ENCODE measurements at regions not wholly inside any gene's neighbourhood (a gene's known extent, or its start where the extent isn't known, plus 50 kb on each side); places are given as distances from the start of the nearest gene placed in this dataset.

GRCh38 chr4:85257817-85258370, 217.1 kb upstream of the ARHGAP24 start:
- 57 to 78% (median 71%) methylated on average over 1 of the region's 1 CpG for WGBS, 4 donors
- no peaks in the 10 kb centered on the region for H3K27me3 ChIP-seq
- no peak for TF ChIP-seq CTCF (IDR thresholded peaks at IDR 0.05)
- no peak for TF ChIP-seq POLR2A (IDR thresholded peaks at IDR 0.05)
- intact Hi-C loops (cut with DNase I), result no loop called here
- H3K4me3 ChIP-seq, result no peak overlapping the region
- no peak for ATAC-seq
- H3K4me1 ChIP-seq, result no peaks in the 10 kb centered on the region
- peaks cover 0 to 22% (median 10%) of the 10 kb centered on the region in 12 donors for H3K9me3 ChIP-seq
- no peaks in the 10 kb centered on the region for H3K36me3 ChIP-seq
- DNase-seq, result no peak
- no peak overlapping the region for H3K27ac ChIP-seq

GRCh38 chr4:85260064-85260463, 214.9 kb upstream of the ARHGAP24 start:
- no peak for ATAC-seq
- intact Hi-C loops (cut with DNase I), result no loop called here
- peaks cover 0 to 3% (median 0%) of the 10 kb centered on the region in 12 donors for H3K9me3 ChIP-seq

GRCh38 chr4:85265234-85265633, 209.7 kb upstream of the ARHGAP24 start:
- WGBS, 4 donors, result 90 to 99% (median 96%) methylated on average over 5 of the region's 5 CpGs
- intact Hi-C loops (cut with DNase I), result no loop called here
- no peak overlapping the region for H3K27ac ChIP-seq

More at GRCh38 chr4:85260064-85260463, 214.9 kb upstream of the ARHGAP24 start:
- Histone ChIP-seq H3K4me1 (no peaks in the 10 kb centered on the region), H3K27ac (no peak overlapping the region), H3K4me3 (no peak overlapping the region), H3K27me3 (no peaks in the 10 kb centered on the region), H3K36me3 (no peaks in the 10 kb centered on the region)
- TF ChIP-seq CTCF (IDR thresholded peaks at IDR 0.05), result no peak
- TF ChIP-seq POLR2A (IDR thresholded peaks at IDR 0.05), result no peak
- no peak for DNase-seq
- WGBS, 4 donors, result 36 to 87% (median 77%) methylated on average over 1 of the region's 1 CpG

GRCh38 chr4:85268188-85268587, 206.8 kb upstream of the ARHGAP24 start:
- Histone ChIP-seq H3K9me3 (peaks cover 0 to 14% (median 1%) of the 10 kb centered on the region in 12 donors), H3K36me3 (no peaks in the 10 kb centered on the region), H3K4me3 (no peak overlapping the region), H3K4me1 (peaks cover 0 to 2% (median 0%) of the 10 kb centered on the region in 12 donors), H3K27me3 (no peaks in the 10 kb centered on the region), H3K27ac (no peak overlapping the region)
- DNase-seq, result no peak
- intact Hi-C loops (cut with DNase I), result no loop called here
- no peak for ATAC-seq
- WGBS, 4 donors, result 88 to 91% (median 90%) methylated on average over 4 of the region's 4 CpGs
- no peak for TF ChIP-seq POLR2A (IDR thresholded peaks at IDR 0.05)
- no peak for TF ChIP-seq CTCF (IDR thresholded peaks at IDR 0.05)

More at GRCh38 chr4:85265234-85265633, 209.7 kb upstream of the ARHGAP24 start:
- H3K4me1 ChIP-seq, result peaks cover 0 to 2% (median 0%) of the 10 kb centered on the region in 12 donors
- H3K27me3 ChIP-seq, result no peaks in the 10 kb centered on the region
- no peaks in the 10 kb centered on the region for H3K9me3 ChIP-seq
- no peak for TF ChIP-seq POLR2A (IDR thresholded peaks at IDR 0.05)
- no peak for TF ChIP-seq CTCF (IDR thresholded peaks at IDR 0.05)
- no peak for ATAC-seq
- H3K36me3 ChIP-seq, result no peaks in the 10 kb centered on the region
- no peak for DNase-seq
- H3K4me3 ChIP-seq, result no peak overlapping the region
